ENCODE measurements at regions not wholly inside any gene's neighbourhood (a gene's known extent, or its start where the extent isn't known, plus 50 kb on each side); places are given as distances from the start of the nearest gene placed in this dataset.
A peak's percentile ranks its signal among the peaks of the same experiment; 100 is the strongest.

GRCh38 chr7:15043931-15044330 lies 141.4 kb upstream of the DGKB start:
- CTCF ChIA-PET: no interaction called here
- Mint-ChIP-seq H3K9me3 (ENCODE audit: insufficient read depth) (no peaks in the 10 kb centered on the region), H3K27ac (no peak overlapping the region), H3K27me3 (ENCODE audit: low read depth) (no peaks in the 10 kb centered on the region), H3K4me1 (ENCODE audit: low read depth) (no peaks in the 10 kb centered on the region), H3K4me3 (no peak overlapping the region), H3K36me3 (ENCODE audit: low read depth) (no peaks in the 10 kb centered on the region)
- POLR2A ChIA-PET: interaction anchor here (0.7 kb wide), 1 partner anchor 1578 kb away, joined by 3 read pairs; no protein-coding TSS in a partner anchor
- DNase-seq (no peak), ATAC-seq (no peak)

GRCh38 chr7:15042285-15043065 lies 139.9 kb upstream of the DGKB start:
- ChIA-PET CTCF (no interaction called here), POLR2A (no interaction called here)
- no peak for DNase-seq
- no peak for ATAC-seq
- Mint-ChIP-seq H3K27me3 (ENCODE audit: low read depth) (no peaks in the 10 kb centered on the region), H3K9me3 (ENCODE audit: insufficient read depth) (no peaks in the 10 kb centered on the region), H3K4me3 (no peak overlapping the region), H3K36me3 (ENCODE audit: low read depth) (no peaks in the 10 kb centered on the region), H3K27ac (no peak overlapping the region), H3K4me1 (ENCODE audit: low read depth) (no peaks in the 10 kb centered on the region)

- no peaks in the 10 kb centered on the region for H3K9me3 Mint-ChIP-seq (ENCODE audit: insufficient read depth)
- H3K27me3 Mint-ChIP-seq (ENCODE audit: low read depth): no peaks in the 10 kb centered on the region
- ATAC-seq (no peak), DNase-seq (no peak)
- H3K36me3 Mint-ChIP-seq (ENCODE audit: low read depth): no peaks in the 10 kb centered on the region
- ChIA-PET CTCF (no interaction called here), POLR2A (no interaction called here)
- H3K27ac Mint-ChIP-seq: no peak overlapping the region
- no peaks in the 10 kb centered on the region for H3K4me1 Mint-ChIP-seq (ENCODE audit: low read depth)
- H3K4me3 Mint-ChIP-seq: no peak overlapping the region
These were observed 138.7 kb upstream of the DGKB start for GRCh38 chr7:15041226-15041625.

- Mint-ChIP-seq H3K9me3 (ENCODE audit: insufficient read depth) (no peaks in the 10 kb centered on the region), H3K27ac (no peak overlapping the region), H3K36me3 (ENCODE audit: low read depth) (no peaks in the 10 kb centered on the region), H3K27me3 (ENCODE audit: low read depth) (no peaks in the 10 kb centered on the region), H3K4me3 (no peak overlapping the region), H3K4me1 (ENCODE audit: low read depth) (no peaks in the 10 kb centered on the region)
- CTCF ChIA-PET: no interaction called here
- ATAC-seq: no peak
- POLR2A ChIA-PET: no interaction called here
- no peak for DNase-seq
These were observed 133.3 kb upstream of the DGKB start for GRCh38 chr7:15035814-15036213.

GRCh38 chr7:15033039-15033438 lies 130.5 kb upstream of the DGKB start:
- H3K36me3 Mint-ChIP-seq (ENCODE audit: low read depth): no peaks in the 10 kb centered on the region

GRCh38 chr7:15018981-15019380 lies 116.4 kb upstream of the DGKB start:
- no peaks in the 10 kb centered on the region for H3K36me3 Mint-ChIP-seq (ENCODE audit: low read depth)

More at GRCh38 chr7:15033039-15033438, 130.5 kb upstream of the DGKB start:
- Mint-ChIP-seq H3K27me3 (ENCODE audit: low read depth) (no peaks in the 10 kb centered on the region), H3K27ac (no peak overlapping the region), H3K9me3 (ENCODE audit: insufficient read depth) (no peaks in the 10 kb centered on the region), H3K4me1 (ENCODE audit: low read depth) (no peaks in the 10 kb centered on the region), H3K4me3 (no peak overlapping the region)
- POLR2A ChIA-PET: no interaction called here
- ATAC-seq: no peak
- DNase-seq: no peak
- CTCF ChIA-PET: no interaction called here

GRCh38 chr7:15016766-15017165 lies 114.2 kb upstream of the DGKB start:
- no peaks in the 10 kb centered on the region for H3K36me3 Mint-ChIP-seq (ENCODE audit: low read depth)
- no peak for ATAC-seq
- POLR2A ChIA-PET: no interaction called here
- no peak for DNase-seq
- H3K27me3 Mint-ChIP-seq (ENCODE audit: low read depth): no peaks in the 10 kb centered on the region
- H3K27ac Mint-ChIP-seq: no peak overlapping the region
- H3K4me1 Mint-ChIP-seq (ENCODE audit: low read depth): no peaks in the 10 kb centered on the region
- CTCF ChIA-PET: no interaction called here
- H3K9me3 Mint-ChIP-seq (ENCODE audit: insufficient read depth): no peaks in the 10 kb centered on the region
- no peak overlapping the region for H3K4me3 Mint-ChIP-seq

More at GRCh38 chr7:15018981-15019380, 116.4 kb upstream of the DGKB start:
- H3K27ac Mint-ChIP-seq: no peak overlapping the region
- H3K4me1 Mint-ChIP-seq (ENCODE audit: low read depth): no peaks in the 10 kb centered on the region
- ATAC-seq (no peak), DNase-seq (no peak)
- no peak overlapping the region for H3K4me3 Mint-ChIP-seq
- no peaks in the 10 kb centered on the region for H3K9me3 Mint-ChIP-seq (ENCODE audit: insufficient read depth)
- POLR2A ChIA-PET: no interaction called here
- H3K27me3 Mint-ChIP-seq (ENCODE audit: low read depth): no peaks in the 10 kb centered on the region
- CTCF ChIA-PET: no interaction called here

- DNase-seq (no peak), ATAC-seq (no peak)
- no peak overlapping the region for H3K4me3 Mint-ChIP-seq
- no peaks in the 10 kb centered on the region for H3K27me3 Mint-ChIP-seq (ENCODE audit: low read depth)
- H3K9me3 Mint-ChIP-seq (ENCODE audit: insufficient read depth): no peaks in the 10 kb centered on the region
- no peaks in the 10 kb centered on the region for H3K36me3 Mint-ChIP-seq (ENCODE audit: low read depth)
- no peak overlapping the region for H3K27ac Mint-ChIP-seq
- H3K4me1 Mint-ChIP-seq (ENCODE audit: low read depth): no peaks in the 10 kb centered on the region
- POLR2A ChIA-PET: no interaction called here
- CTCF ChIA-PET: interaction anchor here (1.2 to 1.6 kb wide), 2 partner anchors 10 to 299 kb away, joined by 3 to 5 read pairs; no protein-coding TSS in a partner anchor
These were observed 113.7 kb upstream of the DGKB start for GRCh38 chr7:15016315-15016667.

- Mint-ChIP-seq H3K27ac (no peak overlapping the region), H3K4me1 (ENCODE audit: low read depth) (no peaks in the 10 kb centered on the region), H3K9me3 (ENCODE audit: insufficient read depth) (no peaks in the 10 kb centered on the region), H3K36me3 (ENCODE audit: low read depth) (no peaks in the 10 kb centered on the region), H3K27me3 (ENCODE audit: low read depth) (no peaks in the 10 kb centered on the region), H3K4me3 (no peak overlapping the region)
- CTCF ChIA-PET: interaction anchor here (0.5 to 1.6 kb wide), 4 partner anchors 8 to 298 kb away, joined by 3 to 5 read pairs (median 3); no protein-coding TSS in a partner anchor
- DNase-seq (no peak), ATAC-seq (peak; percentile 47)
- POLR2A ChIA-PET: no interaction called here
These were observed 113.2 kb upstream of the DGKB start for GRCh38 chr7:15015545-15016314.

GRCh38 chr7:15012135-15012534 lies 109.6 kb upstream of the DGKB start:
- Mint-ChIP-seq H3K27me3 (ENCODE audit: low read depth) (no peaks in the 10 kb centered on the region), H3K36me3 (ENCODE audit: low read depth) (no peaks in the 10 kb centered on the region), H3K4me1 (ENCODE audit: low read depth) (no peaks in the 10 kb centered on the region), H3K27ac (no peak overlapping the region), H3K9me3 (ENCODE audit: insufficient read depth) (no peaks in the 10 kb centered on the region), H3K4me3 (no peak overlapping the region)
- CTCF ChIA-PET: interaction anchor here (0.6 kb wide), 1 partner anchor 12 kb away, joined by 4 read pairs; no protein-coding TSS in a partner anchor
- POLR2A ChIA-PET: no interaction called here
- ATAC-seq: no peak
- DNase-seq: no peak

- H3K36me3 Mint-ChIP-seq (ENCODE audit: low read depth): no peaks in the 10 kb centered on the region
- CTCF ChIA-PET: no interaction called here
- no peak for ATAC-seq
- H3K9me3 Mint-ChIP-seq (ENCODE audit: insufficient read depth): no peaks in the 10 kb centered on the region
- POLR2A ChIA-PET: no interaction called here
- no peaks in the 10 kb centered on the region for H3K4me1 Mint-ChIP-seq (ENCODE audit: low read depth)
- H3K27me3 Mint-ChIP-seq (ENCODE audit: low read depth): no peaks in the 10 kb centered on the region
- H3K4me3 Mint-ChIP-seq: no peak overlapping the region
- H3K27ac Mint-ChIP-seq: no peak overlapping the region
- no peak for DNase-seq
These were observed 108.7 kb upstream of the DGKB start for GRCh38 chr7:15011289-15011688.

GRCh38 chr7:15007507-15007906 lies 105.0 kb upstream of the DGKB start:
- H3K4me1 Mint-ChIP-seq (ENCODE audit: low read depth): no peaks in the 10 kb centered on the region
- ATAC-seq: no peak
- H3K4me3 Mint-ChIP-seq: no peak overlapping the region
- ChIA-PET CTCF (interaction anchor here (0.9 kb wide), 1 partner anchor 8 kb away, joined by 3 read pairs; no protein-coding TSS in a partner anchor), POLR2A (no interaction called here)
- H3K36me3 Mint-ChIP-seq (ENCODE audit: low read depth): no peaks in the 10 kb centered on the region
- H3K27ac Mint-ChIP-seq: no peak overlapping the region
- H3K9me3 Mint-ChIP-seq (ENCODE audit: insufficient read depth): no peaks in the 10 kb centered on the region
- no peaks in the 10 kb centered on the region for H3K27me3 Mint-ChIP-seq (ENCODE audit: low read depth)
- no peak for DNase-seq

Data from activated CD8-positive, alpha-beta T cell treated with anti-CD3 and anti-CD28 coated beads, Interleukin-2, amount 10 ng/mL, durations not matched to agents 7 days and 5 days (primary cell).